GM18868 (cell line): ENCODE measurements at regions not wholly inside any gene's neighbourhood (a gene's known extent, or its start where the extent isn't known, plus 50 kb on each side); places are given as distances from the start of the nearest gene placed in this dataset.
A peak's percentile ranks its signal among the peaks of the same experiment; 100 is the strongest.

Experiments used
- ATAC-seq: cut with Tn5 transposase; IDR thresholded peaks from one replicate; pipeline ENCODE4 v1.9.1; 2021; ENCODE audit warnings: mild to moderate bottlenecking, moderate library complexity; ENCODE audit not compliant: unreplicated experiment

DNA sequence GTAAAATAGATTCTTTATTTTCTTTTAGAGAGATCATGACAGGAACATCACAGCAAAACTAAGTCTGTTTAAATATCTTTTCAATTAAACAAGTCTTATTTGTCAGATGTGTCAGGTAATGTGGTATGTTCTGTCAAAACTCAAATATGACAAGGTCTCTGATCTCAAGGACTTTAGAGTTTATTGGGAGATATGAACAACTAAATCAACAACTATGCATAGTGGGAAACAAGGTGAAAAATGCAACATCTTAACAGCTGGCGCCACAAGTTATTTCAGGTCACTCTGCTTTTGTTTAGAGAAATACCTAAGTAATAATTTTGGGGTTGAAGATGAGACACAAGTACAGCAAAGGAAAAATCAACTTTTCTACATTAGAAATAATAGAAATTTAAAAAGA is 779.4 kb upstream of the ADGRL4 start:
- no peak for ATAC-seq

DNA sequence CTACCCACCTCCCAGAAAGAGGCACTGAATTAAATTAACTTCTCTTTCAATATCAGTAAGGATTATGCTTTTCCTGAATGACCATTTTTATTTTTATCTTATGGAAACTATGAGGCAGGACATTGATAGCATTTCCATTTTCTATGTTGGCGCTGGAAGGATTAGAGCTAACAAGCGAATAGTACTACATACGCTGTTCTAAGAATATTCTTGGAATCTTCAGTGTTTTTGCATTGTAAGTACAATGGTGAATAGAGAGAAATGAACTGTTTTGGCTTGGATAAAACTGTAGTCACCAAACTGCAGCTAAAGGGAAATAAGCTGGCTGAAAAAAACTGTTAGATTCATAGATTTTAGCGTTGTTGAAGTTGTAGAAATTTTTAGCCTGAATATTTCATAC is 779.0 kb upstream of the ADGRL4 start:
- ATAC-seq = no peak

- ATAC-seq = no peak
Observed at GRCh38 chr1:79781261-79781660, 774.7 kb upstream of the ADGRL4 start.

GRCh38 chr1:79777481-79778219 is 771.1 kb upstream of the ADGRL4 start:
- peak; percentile 100 for ATAC-seq

DNA sequence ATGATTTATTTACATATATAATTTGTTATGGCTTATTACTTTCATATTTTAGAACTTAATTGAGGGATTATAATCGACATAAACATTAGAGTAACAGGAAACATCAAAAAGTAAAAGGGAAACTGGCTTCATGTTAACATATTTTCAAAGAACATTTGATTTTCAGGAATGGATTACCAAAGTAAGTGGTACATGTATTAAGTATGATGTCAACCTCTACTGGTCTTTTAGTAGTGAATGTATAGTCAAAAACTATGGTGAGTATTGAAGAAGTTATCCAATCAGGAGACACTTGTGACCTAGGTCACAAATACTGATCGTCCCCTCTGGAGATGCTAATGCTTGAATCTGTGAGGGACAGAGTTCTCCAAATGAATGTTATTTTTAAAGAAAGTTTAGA is 768.9 kb upstream of the ADGRL4 start:
- no peak for ATAC-seq

DNA sequence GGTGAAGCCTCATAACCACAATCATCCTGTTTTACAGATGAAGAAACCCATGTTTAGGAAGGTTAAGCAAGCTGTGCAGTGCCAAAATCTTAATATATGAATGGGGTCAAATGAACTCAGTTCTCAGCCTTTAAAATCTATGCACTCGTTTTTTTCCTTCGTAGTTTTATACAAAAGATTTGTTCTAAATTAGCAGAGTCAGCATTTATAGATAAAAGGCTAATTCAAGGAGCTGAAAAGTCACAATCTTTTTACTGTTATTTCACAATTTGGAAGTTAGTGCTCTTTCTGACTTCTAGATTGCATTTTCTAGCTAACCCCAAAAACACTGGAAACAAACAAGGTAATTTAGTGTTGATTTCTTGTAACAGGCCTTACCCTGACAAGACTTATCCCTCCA is 766.9 kb upstream of the ADGRL4 start:
- ATAC-seq = no peak

DNA sequence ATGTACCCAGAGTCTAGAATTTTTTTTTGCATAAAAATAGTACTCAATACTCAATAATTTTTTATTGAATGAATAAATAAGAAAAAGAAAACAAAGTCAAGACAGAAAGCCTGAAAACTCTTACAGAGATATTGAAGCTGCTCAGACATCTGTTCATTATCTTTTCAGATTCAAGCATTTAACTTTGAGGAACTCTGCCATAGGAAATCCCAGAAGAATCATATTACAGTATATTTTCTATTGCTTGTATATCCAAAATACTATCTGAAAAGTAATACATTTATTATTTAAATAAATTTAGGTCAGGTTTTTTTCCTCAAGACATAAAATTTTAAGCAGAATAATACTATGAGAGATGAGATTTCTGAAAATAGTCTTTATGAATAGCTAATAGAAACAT is 755.9 kb upstream of the ADGRL4 start:
- no peak for ATAC-seq

DNA sequence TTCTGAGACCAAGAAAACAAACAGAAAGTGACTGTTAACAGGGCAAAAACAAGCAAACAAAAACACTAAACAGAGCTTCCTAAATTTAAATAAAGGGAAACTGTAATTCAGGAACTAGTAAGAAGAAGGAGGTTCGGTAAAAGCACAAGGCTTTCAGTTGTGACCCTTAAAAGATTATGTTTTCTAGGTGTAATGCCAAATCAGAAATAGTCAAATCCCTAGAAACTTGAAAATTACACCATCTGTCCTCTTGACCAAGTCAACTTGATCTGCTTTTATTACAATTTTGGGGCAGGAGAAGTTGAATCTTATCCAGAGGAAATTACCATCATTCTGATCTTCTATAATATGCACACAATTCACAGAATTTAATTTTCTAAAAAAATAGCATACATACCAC is 754.0 kb upstream of the ADGRL4 start:
- no peak for ATAC-seq

- no peak for ATAC-seq
Observed at GRCh38 chr1:79749607-79750006, 743.1 kb upstream of the ADGRL4 start.

DNA sequence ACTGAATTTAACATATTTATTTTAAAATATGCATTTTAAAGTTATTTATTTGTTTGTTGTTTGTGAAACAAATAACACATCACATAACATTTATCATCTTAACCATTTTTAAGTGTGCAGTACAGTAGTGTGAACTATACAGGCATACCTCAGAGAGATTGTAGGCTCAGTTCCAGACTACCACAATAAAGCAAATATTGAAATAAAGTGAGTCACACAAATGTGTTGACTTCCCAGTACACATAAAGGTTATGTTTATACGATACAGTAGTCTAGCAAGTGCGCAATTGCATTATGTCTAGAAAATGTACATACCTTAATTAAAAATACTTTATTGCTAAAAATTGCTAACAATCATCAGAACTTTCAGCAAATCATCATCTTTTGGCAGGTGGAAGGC is 739.4 kb upstream of the ADGRL4 start:
- ATAC-seq = no peak

- no peak for ATAC-seq
Observed at GRCh38 chr1:79744746-79745145, 738.2 kb upstream of the ADGRL4 start.

- peak; percentile 85 for ATAC-seq
Observed at GRCh38 chr1:79741720-79742421, 735.3 kb upstream of the ADGRL4 start.

GRCh38 chr1:79738101-79738500 is 731.6 kb upstream of the ADGRL4 start:
- no peak for ATAC-seq

DNA sequence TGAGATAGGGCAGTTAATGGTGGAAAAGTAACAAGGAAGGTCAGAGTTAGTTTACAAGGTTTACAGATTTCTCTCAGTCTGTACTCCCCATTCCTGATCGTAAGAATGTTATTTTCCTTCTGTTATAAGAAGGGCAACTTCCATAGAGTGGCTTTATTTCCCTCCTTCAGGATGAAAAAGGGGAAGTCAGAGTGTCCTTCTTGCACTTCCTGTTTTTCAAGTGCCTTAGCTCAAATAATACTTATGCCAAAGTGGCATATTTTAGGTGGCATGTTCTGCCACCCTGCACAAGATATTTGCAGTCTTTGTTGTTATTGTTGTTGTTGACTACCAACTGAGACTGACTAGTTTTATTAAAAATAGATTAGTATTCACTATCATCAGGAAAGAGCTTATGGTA is 730.7 kb upstream of the ADGRL4 start:
- ATAC-seq = no peak

DNA sequence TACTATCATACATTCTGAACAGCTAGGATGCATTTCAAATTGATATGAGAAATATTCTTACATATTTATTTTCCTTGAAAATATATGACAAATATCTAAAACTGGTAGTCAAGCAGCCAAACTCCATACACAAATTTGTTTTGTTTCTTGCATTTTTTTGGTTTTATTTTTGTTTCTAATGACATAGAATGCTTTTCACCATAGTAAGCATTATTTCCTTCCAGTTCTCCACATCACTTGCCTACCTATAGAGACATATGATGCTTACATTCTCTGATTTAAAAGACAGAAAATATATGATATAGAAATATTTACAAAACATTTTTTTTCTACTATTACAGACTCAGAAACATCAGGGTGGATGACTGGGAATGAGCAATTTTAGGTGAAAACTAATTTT is 726.4 kb upstream of the ADGRL4 start:
- no peak for ATAC-seq

DNA sequence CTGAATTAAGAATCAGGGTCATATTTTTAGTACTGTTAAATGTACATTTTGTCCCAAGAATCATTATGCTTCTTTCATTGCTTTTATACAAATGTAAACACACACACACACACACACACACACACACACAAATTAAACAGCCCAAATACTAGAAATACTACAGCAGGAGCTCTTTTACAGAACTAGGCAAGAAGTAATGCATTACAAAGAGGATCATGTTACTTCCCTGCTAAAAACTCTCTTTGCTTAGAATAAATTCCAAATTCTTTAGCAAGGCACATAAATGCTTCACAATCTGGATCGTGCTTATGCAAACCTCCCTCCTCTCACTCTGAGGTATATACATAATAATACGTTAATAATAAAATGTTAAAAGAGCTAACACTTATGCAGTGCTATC is 720.4 kb upstream of the ADGRL4 start:
- no peak for ATAC-seq

DNA sequence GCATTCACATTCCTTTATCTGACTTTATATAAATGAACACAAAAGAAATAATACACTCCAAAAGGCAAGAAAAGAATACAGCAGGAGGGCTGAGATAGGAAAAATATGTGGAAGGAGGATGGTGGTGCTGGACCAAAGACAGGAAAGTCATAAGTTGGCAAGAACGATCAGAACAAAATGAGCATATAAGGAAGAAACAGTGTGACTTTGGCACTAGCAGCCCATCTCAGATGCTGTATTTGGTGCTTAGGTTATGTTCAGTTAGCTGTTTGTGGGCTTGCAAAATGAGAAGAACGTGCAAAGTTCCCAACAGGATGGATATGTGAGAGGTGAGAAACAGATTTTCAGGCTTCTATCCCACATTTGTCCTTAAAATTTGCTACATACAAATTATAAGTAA is 719.8 kb upstream of the ADGRL4 start:
- no peak for ATAC-seq

DNA sequence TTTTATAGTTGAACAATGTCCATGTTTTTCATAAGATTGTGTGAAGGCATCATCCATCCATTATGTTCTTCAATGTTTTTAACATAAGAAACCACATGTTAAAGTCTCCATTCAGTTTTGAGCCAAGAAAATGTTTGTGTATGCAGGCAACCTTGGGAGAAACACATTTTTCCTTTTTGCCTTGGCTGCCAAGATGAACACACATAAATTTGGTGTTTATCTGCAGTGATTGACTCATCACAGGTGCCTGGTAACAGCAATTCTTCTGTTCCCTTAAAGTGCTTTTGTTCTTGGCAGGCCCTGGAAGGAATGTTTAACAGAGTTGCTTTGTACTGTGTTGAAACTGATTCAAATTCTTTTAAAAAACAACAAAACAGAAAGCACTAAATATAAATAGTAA is 709.9 kb upstream of the ADGRL4 start:
- no peak for ATAC-seq

DNA sequence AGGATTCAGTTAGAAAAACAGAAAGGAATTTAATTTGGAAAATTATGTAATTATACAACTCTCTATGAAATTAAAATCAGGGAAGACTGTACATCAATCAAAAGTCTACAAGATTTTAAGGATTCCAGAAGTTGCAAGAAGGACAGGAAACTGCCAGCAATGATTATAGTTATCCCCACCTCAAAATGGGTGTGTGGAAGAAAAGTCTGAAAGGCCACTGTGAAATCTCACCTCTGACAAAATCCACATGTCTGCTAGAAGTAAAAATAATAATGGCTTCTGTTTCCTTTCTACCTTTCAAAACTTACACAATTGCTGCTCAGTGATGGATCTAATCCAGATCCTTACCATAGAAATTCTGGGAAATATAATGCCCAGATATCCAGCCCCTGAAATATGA is 708.1 kb upstream of the ADGRL4 start:
- no peak for ATAC-seq

DNA sequence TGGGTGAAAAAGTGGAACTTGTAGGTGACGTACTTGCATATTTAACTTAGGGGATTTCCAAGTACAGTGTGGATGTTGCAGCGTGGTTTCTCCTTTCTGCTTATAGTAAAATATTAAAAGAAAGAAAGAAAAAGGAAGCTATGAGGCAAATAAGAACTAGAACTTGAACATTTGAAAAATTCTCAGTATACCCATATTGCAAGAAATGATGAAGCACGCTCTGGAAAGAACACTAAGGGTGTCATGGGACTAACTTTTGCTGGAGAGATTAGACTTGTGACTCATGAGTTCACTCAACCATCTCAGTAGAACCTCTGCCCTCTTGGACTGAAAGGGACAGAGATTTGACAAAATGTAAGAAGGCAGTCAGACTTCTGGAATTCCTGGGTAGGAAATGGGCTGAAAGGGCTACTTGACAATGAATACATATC is 704.5 kb upstream of the ADGRL4 start:
- ATAC-seq = peak; percentile 93

- ATAC-seq = peak; percentile 15
Observed at GRCh38 chr1:79708646-79709265, 702.2 kb upstream of the ADGRL4 start.

DNA sequence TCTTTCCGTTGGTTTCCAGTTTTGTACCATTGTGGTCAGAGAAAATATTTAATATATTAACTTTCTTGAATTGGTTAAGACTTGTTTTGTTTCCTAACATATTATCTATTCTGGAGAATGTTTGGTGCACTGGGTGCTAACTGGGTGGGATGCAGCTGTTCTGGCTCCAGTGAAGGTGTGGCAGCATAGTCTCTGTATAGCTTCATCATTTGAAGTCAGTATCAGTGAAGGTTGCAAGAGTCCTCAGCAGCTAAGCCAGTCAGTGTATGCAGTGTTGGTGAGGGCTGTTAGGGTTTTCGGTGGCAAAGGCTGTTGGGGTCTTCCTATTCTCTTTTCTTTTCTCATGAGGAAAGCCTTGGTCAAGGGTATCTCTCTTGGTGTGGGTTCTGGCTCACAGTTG is 698.7 kb upstream of the ADGRL4 start:
- ATAC-seq = no peak
